Glomerular visceral epithelial cell (primary cell): ENCODE measurements at regions not wholly inside any gene's neighbourhood (a gene's known extent, or its start where the extent isn't known, plus 50 kb on each side); places are given as distances from the start of the nearest gene placed in this dataset.

ENCODE experiments used
- DNase-seq: peaks from one replicate; pipeline ENCODE4 v3.0.0-alpha.2; 2016; ENCODE audit errors: extremely low spot score

DNA sequence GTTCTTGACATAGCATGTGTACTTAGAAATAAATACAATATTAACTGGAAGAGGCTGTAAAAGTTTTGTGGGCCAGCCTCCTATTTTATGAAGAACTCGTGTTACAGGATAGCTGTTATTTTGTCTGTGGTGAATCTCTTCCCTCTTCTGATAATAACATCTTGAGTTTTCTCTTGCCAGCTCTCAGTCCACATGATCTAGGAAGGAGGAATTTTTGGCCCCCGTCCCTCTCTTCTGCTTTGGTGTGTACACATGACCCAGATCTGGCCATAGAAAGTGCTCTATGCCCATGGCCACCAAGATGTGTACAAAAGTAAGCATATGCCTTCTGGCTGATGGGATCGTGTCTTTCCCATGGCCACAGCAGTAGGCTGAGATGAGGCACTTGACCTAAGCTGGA, 108.0 kb upstream of the LEF1 start:
- no peak for DNase-seq

DNA sequence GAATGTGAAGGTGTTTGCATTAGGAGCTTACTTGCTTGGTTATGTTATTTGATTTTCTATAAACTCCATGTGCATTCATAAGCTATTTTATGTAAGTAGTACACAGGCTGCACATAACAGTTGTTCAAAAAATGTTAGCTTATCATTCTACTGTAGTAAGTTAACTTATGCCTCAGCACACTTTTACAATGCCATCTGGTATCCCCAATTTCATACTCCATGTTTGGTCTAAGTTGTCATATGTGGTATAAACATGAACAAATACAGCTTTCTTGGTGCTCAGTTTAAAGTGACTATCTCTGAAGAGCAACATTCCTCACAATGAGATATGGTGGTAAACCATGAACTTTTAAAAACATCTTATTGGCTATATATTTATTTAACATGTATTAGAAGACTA, 104.3 kb upstream of the LEF1 start:
- DNase-seq, result no peak

DNA sequence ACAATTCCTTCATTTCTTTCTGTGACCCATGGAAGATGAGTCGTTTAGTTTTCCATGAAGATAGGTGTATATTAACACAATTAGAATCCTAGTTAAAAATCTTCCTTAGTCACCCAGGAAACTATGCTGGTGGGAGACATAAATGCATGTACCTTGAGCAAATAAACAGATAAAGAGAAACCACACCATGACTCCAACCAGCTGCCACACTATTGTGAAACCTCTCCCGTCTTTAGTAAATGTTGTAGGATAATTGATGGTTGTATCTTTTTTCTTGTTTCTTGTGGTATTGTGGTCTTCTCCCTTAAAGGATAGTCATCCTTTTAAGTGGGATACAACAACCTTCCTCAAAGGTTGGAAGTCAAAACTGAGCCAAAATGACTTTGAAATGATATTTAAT, 103.8 kb upstream of the LEF1 start:
- DNase-seq, result peak; percentile 76

DNA sequence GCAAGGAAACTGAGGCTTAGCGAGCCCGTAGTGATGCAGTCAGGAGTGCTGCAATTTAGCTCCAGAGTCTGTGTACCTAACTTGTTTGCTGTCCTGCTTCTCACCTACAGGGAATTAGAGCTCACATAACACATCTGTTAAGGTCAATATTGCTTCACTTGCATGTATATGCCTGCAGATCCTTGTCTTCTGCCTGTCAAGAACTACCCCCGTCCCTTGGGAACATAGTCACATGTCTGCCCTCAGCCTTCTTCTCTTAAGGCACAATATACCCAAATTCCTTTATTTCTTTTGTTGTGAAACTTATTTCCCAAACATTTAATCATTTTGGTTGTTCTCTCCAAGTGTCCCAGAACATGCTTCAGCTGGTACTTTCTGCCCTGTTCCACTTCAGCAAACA, 103.3 kb upstream of the LEF1 start:
- DNase-seq, result no peak

DNA sequence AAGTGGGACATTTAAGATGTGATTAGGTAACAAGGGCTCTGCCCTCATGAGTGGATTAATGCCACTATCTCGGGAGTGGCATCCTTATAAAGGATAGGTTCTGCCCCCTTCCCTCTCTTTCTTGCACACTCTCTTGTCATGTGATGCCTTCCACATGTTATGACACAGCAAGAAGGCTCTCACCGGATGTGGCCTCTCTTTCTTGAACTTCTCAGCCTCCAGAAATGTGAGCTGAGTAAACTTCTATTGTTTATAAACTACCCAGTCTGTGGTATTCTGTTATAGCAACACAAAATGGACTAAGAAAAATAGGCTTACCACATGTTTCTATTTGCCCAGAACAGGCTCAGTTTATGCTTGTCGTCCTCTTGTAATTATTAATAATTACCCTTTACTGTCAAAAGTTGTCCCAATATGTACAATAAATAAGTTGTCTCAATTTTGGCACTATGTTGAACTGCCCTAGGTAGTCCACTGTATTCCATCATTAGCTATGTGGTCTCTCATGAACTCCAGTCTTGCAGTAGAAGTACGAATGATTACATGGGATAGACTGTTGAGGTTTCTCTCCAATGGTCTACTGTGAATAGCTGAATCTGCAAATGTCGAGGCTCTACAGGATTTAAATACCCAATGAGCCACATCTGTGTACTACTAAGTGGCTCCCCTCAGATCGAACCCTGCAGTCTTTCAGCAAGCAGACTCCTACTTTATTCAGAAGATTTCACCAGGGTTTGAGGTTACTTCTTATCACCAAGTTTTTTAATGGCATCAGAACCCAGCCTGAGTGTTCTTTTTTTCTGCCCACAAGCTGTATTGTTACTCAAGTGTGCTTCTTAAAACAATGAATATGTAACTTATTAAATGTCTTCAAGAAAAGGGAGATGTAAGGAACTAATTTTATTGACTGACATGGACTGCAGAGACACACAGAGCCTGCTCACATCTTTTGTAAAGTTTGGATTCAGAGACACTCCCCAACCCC, 102.0 kb upstream of the LEF1 start:
- peak; percentile 56 for DNase-seq

DNA sequence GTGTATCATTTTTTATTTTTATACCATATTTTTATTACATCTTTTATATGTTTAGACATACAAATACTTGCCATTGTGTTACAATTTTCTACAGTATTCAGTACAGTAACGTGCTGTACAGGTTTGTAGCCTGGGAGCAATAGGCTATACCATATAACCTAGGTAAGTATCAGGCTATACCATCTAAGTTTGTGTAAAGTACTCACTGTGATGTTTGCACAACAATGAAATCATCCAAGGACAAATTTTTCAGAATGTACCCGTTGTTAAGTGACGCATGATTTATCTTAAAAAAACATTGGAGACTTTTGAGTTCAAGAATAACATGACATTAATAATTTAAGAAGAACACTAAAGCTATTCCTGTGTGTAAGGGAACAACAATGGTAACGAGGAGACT, 96.0 kb upstream of the LEF1 start:
- DNase-seq, result no peak

DNA sequence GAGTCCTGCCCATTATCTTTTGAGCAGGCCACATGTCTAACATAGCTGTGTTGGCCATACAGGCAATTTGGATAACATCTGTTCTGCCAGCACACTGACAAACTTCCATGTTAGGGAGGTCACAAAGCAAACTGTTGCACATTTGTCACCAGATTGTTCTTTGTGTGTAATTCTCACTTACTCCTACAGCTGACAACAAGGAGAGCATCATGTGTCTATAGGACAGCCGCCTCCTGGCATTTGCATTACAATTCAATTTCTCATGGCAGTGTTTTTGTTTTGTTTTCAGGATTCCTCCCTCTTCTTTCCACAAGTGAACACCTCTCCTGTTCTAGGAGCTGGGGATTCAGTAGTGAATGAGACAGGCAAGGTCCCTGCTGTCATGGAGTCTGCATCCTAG, 94.3 kb upstream of the LEF1 start:
- no peak for DNase-seq

DNA sequence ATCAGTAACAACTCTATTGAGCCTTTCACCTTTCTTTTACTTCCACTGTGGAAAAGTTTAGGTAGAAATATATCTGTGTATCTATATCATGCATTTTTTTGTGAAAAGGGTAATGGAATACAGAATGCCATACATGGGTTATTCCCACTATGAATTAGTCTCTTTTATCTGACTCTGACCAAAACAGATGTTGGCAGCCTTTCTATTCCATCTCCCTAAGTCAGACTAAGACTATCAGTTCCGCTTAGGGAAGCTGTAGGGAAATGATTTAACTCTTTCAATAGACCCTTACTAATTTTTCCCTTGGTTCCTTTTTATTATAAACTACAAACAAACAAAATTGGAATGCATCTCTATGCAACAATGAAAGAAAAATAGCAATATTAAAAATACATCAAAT, 92.3 kb upstream of the LEF1 start:
- DNase-seq, result no peak

DNA sequence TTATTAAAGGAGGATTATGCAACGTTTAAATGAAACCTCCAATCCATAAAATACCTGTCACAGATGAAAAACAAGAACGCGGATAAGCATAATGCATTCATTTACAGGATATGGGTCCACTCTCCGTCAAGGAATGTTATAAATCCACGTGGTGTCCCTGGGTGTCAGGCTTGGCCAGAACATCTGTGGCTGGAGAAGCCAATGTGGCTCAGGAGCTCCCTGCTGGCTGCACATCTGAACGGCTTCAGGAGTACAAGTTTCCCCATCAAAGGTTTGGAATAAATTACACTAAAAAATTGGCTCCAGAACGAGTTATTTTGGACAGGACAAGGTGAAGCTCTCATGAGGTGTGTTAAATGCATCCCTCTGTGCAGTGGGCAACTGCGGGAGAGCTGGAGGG, 87.8 kb upstream of the LEF1 start:
- DNase-seq, result no peak

DNA sequence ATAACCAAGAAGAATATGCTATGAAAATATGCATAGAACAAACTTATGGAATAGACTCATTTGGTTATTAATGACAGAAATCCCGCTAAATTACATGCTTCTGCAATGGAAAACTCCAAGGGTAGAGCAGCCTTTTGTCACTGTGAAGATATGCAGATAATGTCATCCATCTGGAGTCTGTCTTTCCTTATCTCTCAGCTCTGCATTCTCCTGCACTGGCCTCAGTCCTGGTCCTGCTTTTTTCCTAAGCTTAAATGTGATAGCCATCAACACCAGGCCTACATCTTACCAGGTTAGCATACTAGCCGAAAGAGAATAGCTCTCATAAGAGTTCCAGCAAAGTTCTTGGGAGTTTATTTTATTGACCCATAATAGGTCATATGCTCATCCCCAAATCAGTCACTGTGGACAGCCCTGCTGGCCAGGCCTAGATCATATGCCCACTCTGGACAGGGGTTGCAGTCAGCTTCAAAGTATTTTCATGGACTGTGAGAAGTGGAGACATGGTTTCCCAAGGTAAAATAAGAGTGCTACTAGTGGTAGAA, 86.5 kb upstream of the LEF1 start:
- DNase-seq, result no peak

DNA sequence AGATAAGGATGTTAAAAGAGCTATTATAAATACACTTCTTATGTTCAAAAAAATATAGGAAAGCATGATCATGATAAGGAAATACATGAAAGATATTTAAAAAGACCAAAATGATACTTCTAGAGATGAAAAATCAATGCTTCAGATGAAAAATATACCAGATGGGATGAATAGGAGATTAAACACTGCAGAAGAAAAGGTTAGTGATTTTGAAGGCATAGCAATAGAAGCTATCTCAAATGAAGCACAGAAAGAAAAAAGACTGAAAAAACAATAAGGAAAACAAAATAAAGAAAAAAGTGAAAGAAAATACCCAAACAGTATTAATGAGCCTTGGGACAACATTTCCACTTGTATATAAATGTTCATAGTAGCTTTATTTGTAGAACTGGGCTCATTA, 80.7 kb upstream of the LEF1 start:
- DNase-seq, result no peak

DNA sequence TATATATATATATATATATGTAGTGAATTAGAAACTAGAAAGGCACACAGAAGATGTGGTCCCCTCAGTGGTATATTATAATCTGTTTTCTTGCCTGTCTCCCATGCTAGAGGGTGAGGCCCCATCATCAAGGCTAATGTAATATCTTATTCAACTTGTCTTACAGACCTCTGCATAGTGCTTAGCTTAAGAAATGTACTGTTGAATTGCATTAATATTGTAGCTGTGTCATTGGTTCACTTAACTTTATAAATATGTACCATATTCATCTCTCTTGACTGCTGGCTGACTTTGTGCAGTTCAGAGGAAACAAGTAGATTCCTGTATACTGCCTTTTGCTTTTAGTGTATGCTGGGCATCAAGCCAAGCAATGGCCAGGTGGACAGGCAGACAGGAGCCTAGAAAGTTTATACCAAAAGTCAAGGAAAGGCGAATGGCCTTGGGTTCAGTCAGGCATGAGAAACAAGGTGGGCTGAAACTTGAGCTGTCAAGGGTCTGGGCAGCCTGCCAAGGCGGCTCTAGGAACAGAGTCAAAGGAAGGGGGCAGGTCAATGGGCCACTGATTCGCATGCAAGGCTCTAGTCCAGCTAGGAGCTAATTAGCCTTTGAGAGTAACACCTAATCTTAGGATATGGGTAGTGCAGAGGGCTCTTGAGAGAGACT, 78.8 kb upstream of the LEF1 start:
- peak; percentile 82 for DNase-seq

DNA sequence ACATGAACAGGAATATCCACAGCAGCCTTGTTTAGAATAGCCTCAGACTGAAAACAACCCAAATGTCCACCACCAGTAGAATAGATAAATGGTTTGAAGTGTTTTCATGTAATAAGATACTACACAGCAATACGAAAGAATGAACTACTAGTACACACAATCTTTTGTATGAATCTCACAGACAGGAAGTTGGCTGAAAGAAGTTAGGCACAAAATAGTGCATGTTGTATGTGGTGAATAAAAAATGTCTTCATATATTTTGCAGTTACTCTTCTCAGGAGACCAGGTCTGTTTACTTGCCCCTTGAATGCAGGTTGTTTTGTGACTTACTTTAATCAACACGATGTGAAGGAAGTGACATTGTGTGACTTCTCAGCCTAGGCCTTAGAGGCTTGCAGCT, 75.9 kb upstream of the LEF1 start:
- no peak for DNase-seq

DNA sequence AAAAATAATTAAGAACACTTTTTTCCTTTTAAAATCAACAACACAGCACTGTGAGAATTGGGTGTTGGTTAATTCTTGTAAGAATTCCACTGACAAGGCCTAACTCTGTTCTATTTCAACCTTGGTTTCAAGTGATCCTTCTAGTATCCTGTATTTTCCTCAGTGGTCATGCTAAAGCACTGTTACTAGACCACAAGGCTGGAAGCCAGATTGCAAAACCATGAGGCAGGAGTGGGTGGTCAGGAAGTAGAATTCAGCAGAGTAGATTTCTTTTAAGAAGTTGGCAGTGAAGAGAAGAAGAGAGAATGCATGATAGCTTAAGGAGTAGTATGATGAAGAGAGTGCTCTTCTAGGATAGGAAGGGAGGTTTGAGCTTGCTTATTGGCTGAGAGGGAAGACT, 71.6 kb upstream of the LEF1 start:
- peak; percentile 6 for DNase-seq

DNA sequence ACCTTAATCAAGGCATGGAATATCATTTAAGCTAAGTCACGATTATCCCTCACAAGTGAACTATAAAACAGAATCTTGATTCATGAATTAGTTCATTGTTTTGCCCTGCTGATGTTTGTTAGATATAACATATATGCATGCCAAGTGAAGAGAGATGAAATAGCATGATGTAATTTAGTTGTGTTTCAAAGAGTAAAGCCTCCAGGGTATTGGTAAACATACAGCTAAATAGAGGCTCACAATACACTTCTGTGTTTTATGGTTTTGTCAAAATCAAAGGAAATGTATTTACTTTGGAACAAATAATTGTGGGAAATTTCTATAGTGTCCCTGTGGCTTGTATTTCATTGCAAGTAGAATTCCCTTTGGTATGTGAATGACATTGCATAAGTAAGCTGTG, 69.0 kb upstream of the LEF1 start:
- no peak for DNase-seq

DNA sequence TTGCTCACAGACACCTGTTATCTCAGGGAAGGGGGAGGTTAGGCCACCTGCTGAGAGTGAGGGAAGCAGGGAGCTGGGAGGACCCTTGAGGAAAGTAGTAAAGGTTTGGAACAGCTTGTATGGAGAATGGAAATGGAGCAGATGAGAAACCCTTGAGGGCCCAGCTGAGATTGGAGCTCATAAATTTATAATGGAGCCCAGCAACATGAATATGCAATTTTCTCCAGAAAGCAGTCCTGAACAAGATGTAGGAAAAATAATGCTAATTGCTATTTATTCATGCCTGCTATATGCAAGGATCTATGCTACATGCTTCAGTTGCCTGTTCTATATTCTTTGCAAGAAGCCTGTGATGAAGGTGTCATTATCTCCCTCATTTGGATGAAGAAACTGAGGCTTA, 67.5 kb upstream of the LEF1 start:
- DNase-seq, result no peak

DNA sequence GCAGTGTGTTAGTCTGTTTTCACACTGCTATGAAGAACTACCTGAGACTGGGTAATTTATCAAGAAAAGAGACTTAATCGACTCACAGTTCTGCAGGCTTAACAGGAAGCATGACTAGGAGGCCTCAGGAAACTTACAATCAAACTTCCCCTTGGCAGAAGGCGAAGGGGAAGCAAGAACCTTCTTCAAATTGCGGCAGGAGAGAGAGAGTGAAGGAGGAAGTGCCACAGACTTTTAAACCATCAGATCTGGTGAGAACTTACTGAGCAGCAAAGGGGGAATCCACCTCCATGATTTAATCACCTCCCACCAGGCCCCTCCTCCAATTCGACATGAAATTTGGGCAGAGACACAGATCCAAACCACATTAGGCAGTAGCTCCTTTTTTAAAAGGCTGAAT, 59.2 kb upstream of the LEF1 start:
- DNase-seq, result no peak

DNA sequence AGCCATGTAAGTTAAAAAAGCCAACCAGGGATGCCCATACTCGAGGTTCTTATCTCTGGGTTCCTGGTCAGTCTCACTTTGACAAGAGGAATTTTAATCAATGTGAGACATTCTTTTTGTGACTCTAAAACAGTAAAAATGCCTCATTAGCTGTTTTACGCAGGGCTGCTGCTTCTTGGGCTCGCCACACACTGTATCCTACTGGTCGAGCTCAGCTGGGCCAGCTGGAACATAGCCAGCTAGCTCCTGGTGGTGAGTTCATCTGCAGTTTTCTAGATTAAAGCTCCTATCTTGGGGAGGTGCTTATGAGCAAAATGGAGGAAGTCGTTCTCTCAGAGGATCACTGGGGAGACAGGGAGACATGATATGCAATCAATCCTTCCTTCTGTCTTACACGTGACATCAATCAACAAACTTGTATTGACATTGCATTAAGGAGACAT, 55.9 kb upstream of the LEF1 start:
- peak; percentile 22 for DNase-seq

DNA sequence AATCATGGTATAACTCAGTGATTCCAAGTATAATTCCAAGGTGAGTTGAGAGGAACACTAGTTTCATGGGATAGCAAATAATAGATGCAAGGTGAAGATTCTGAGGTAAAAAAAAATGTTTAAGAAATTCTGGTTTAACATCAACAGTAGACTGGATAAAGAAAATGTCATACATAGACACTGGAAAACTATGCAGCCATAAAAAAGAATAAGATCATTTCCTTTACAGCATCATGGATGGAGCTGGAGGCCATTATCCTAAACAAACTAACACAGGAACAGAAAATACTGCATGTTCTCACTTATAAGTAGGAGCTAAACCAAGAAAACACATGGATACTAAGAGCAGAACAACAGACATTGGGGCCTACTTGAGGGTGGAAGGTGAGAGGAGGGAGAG, 54.6 kb upstream of the LEF1 start:
- DNase-seq, result no peak

DNA sequence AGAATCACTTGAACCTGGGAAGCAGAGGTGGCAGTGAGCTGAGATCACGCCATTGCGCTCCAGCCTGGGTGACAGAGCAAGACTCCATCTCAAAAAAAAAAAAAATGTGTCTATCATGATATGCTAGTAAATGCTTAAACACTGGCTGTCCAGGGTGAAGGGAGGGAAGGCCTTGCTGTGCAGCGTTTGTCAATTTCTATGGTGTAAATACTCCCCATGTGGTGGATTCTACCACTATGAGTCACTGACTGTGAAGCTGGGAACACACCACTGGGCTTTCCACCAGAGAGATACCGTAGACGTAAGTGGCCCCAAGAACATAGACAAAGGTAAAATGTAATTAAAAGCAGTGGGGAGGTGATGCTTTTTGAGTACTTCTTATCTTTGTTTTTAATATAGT, 51.3 kb upstream of the LEF1 start:
- no peak for DNase-seq
